ENCODE measurements at regions not wholly inside any gene's neighbourhood (a gene's known extent, or its start where the extent isn't known, plus 50 kb on each side); places are given as distances from the start of the nearest gene placed in this dataset.

- Histone ChIP-seq H3K27me3 (replicated peaks in 1 of 2; ENCODE audit: control insufficient read depth in 2 of 2, extremely low read depth in 1 of 2, insufficient read depth in 2 of 2, low read length in 1 of 2) (no peaks in the 10 kb centered on the region), H3K27ac (ENCODE audit: low read length) (no peak overlapping the region), H3K4me1 (ENCODE audit: control insufficient read depth in 1 of 2, extremely low read depth in 1 of 2, insufficient read depth in 2 of 2, low read length in 2 of 2) (no peaks in the 10 kb centered on the region), H3K9me3 (no peaks in the 10 kb centered on the region), H3K36me3 (ENCODE audit: control insufficient read depth in 2 of 2, extremely low read depth in 1 of 2, insufficient read depth in 1 of 2, low read length in 1 of 2) (no peaks in the 10 kb centered on the region), H3K4me3 (ENCODE audit: control insufficient read depth in 1 of 2, extremely low read depth in 1 of 2, low read length in 1 of 2) (no peak overlapping the region)
- H3K9me3 Mint-ChIP-seq, result no peaks in the 10 kb centered on the region
- no peak overlapping the region for H3K27ac Mint-ChIP-seq
- no peak overlapping the region for H3K4me3 Mint-ChIP-seq
- CTCF ChIA-PET, result interaction anchor here in 1 of 2 donors (0.7 kb wide), 1 partner anchor 17 kb away, joined by 4 read pairs; no protein-coding TSS in a partner anchor
- no peak for ATAC-seq (replicated peaks in 1 of 4)
- H3K27me3 Mint-ChIP-seq, result no peaks in the 10 kb centered on the region
- POLR2A ChIA-PET, result no interaction called here
- DNase-seq, result no peak
- peaks cover 0 to 2% (median 1%) of the 10 kb centered on the region in 3 donors for H3K4me1 Mint-ChIP-seq
- no peaks in the 10 kb centered on the region for H3K36me3 Mint-ChIP-seq
- no CpG with 5 or more reads among the region's 2 CpGs for WGBS (ENCODE audit: insufficient coverage)
These were observed 779.3 kb upstream of the ACO1 start for GRCh38 chr9:31605164-31605563.

GRCh38 chr9:31606678-31607077 lies 777.8 kb upstream of the ACO1 start:
- POLR2A ChIA-PET, result no interaction called here
- Mint-ChIP-seq H3K27me3 (no peaks in the 10 kb centered on the region), H3K4me3 (no peak overlapping the region), H3K27ac (no peak overlapping the region), H3K36me3 (no peaks in the 10 kb centered on the region), H3K9me3 (no peaks in the 10 kb centered on the region), H3K4me1 (no peaks in the 10 kb centered on the region)
- Histone ChIP-seq H3K27ac (ENCODE audit: low read length) (no peak overlapping the region), H3K36me3 (ENCODE audit: control insufficient read depth in 2 of 2, extremely low read depth in 1 of 2, insufficient read depth in 1 of 2, low read length in 1 of 2) (no peaks in the 10 kb centered on the region), H3K27me3 (replicated peaks in 1 of 2; ENCODE audit: control insufficient read depth in 2 of 2, extremely low read depth in 1 of 2, insufficient read depth in 2 of 2, low read length in 1 of 2) (no peaks in the 10 kb centered on the region), H3K9me3 (no peaks in the 10 kb centered on the region), H3K4me3 (ENCODE audit: control insufficient read depth in 1 of 2, extremely low read depth in 1 of 2, low read length in 1 of 2) (no peak overlapping the region), H3K4me1 (ENCODE audit: control insufficient read depth in 1 of 2, extremely low read depth in 1 of 2, insufficient read depth in 2 of 2, low read length in 2 of 2) (no peaks in the 10 kb centered on the region)
- CTCF ChIA-PET, result no interaction called here
- DNase-seq (no peak), ATAC-seq (replicated peaks in 1 of 4) (no peak)
- 83% methylated on average over 1 of the region's 1 CpG for WGBS (ENCODE audit: insufficient coverage)

GRCh38 chr9:31608416-31608815 lies 776.0 kb upstream of the ACO1 start:
- Histone ChIP-seq H3K27me3 (replicated peaks in 1 of 2; ENCODE audit: control insufficient read depth in 2 of 2, extremely low read depth in 1 of 2, insufficient read depth in 2 of 2, low read length in 1 of 2) (no peaks in the 10 kb centered on the region), H3K27ac (ENCODE audit: low read length) (no peak overlapping the region), H3K4me3 (ENCODE audit: control insufficient read depth in 1 of 2, extremely low read depth in 1 of 2, low read length in 1 of 2) (no peak overlapping the region), H3K4me1 (ENCODE audit: control insufficient read depth in 1 of 2, extremely low read depth in 1 of 2, insufficient read depth in 2 of 2, low read length in 2 of 2) (no peaks in the 10 kb centered on the region), H3K9me3 (no peaks in the 10 kb centered on the region), H3K36me3 (ENCODE audit: control insufficient read depth in 2 of 2, extremely low read depth in 1 of 2, insufficient read depth in 1 of 2, low read length in 1 of 2) (no peaks in the 10 kb centered on the region)
- CTCF ChIA-PET, result interaction anchor here in 1 of 2 donors (0.6 kb wide), 1 partner anchor 12 kb away, joined by 3 read pairs; no protein-coding TSS in a partner anchor
- Mint-ChIP-seq H3K4me3 (no peak overlapping the region), H3K27ac (no peak overlapping the region), H3K27me3 (no peaks in the 10 kb centered on the region), H3K4me1 (no peaks in the 10 kb centered on the region), H3K9me3 (no peaks in the 10 kb centered on the region), H3K36me3 (no peaks in the 10 kb centered on the region)
- no peak for DNase-seq
- ATAC-seq (replicated peaks in 1 of 4), result no peak
- POLR2A ChIA-PET, result no interaction called here

GRCh38 chr9:31608881-31609280 lies 775.6 kb upstream of the ACO1 start:
- Mint-ChIP-seq H3K4me3 (no peak overlapping the region), H3K27ac (no peak overlapping the region), H3K9me3 (no peaks in the 10 kb centered on the region), H3K27me3 (no peaks in the 10 kb centered on the region), H3K36me3 (no peaks in the 10 kb centered on the region), H3K4me1 (no peaks in the 10 kb centered on the region)
- no peak overlapping the region for H3K4me3 ChIP-seq (ENCODE audit: control insufficient read depth in 1 of 2, extremely low read depth in 1 of 2, low read length in 1 of 2)
- no peak overlapping the region for H3K27ac ChIP-seq (ENCODE audit: low read length)
- no peaks in the 10 kb centered on the region for H3K27me3 ChIP-seq (replicated peaks in 1 of 2; ENCODE audit: control insufficient read depth in 2 of 2, extremely low read depth in 1 of 2, insufficient read depth in 2 of 2, low read length in 1 of 2)
- no peak for ATAC-seq (replicated peaks in 1 of 4)
- H3K9me3 ChIP-seq, result no peaks in the 10 kb centered on the region
- no peaks in the 10 kb centered on the region for H3K36me3 ChIP-seq (ENCODE audit: control insufficient read depth in 2 of 2, extremely low read depth in 1 of 2, insufficient read depth in 1 of 2, low read length in 1 of 2)
- CTCF ChIA-PET, result no interaction called here
- POLR2A ChIA-PET, result no interaction called here
- no CpG with 5 or more reads among the region's 1 CpG for WGBS (ENCODE audit: insufficient coverage)
- DNase-seq, result no peak
- no peaks in the 10 kb centered on the region for H3K4me1 ChIP-seq (ENCODE audit: control insufficient read depth in 1 of 2, extremely low read depth in 1 of 2, insufficient read depth in 2 of 2, low read length in 2 of 2)

GRCh38 chr9:31612336-31613030 lies 772.0 kb upstream of the ACO1 start:
- Histone ChIP-seq H3K27me3 (replicated peaks in 1 of 2; ENCODE audit: control insufficient read depth in 2 of 2, extremely low read depth in 1 of 2, insufficient read depth in 2 of 2, low read length in 1 of 2) (no peaks in the 10 kb centered on the region), H3K36me3 (ENCODE audit: control insufficient read depth in 2 of 2, extremely low read depth in 1 of 2, insufficient read depth in 1 of 2, low read length in 1 of 2) (no peaks in the 10 kb centered on the region), H3K27ac (ENCODE audit: low read length) (no peak overlapping the region), H3K9me3 (no peaks in the 10 kb centered on the region), H3K4me3 (ENCODE audit: control insufficient read depth in 1 of 2, extremely low read depth in 1 of 2, low read length in 1 of 2) (no peak overlapping the region), H3K4me1 (ENCODE audit: control insufficient read depth in 1 of 2, extremely low read depth in 1 of 2, insufficient read depth in 2 of 2, low read length in 2 of 2) (no peaks in the 10 kb centered on the region)
- POLR2A ChIA-PET, result no interaction called here
- Mint-ChIP-seq H3K9me3 (no peaks in the 10 kb centered on the region), H3K27me3 (no peaks in the 10 kb centered on the region), H3K4me3 (no peak overlapping the region), H3K27ac (no peak overlapping the region), H3K4me1 (no peaks in the 10 kb centered on the region), H3K36me3 (no peaks in the 10 kb centered on the region)
- DNase-seq, result no peak
- CTCF ChIA-PET, result no interaction called here
- ATAC-seq (replicated peaks in 1 of 4), result no peak
- WGBS (ENCODE audit: insufficient coverage), result no CpG with 5 or more reads among the region's 3 CpGs

GRCh38 chr9:31615966-31616365 lies 768.5 kb upstream of the ACO1 start:
- H3K4me3 ChIP-seq (ENCODE audit: control insufficient read depth in 1 of 2, extremely low read depth in 1 of 2, low read length in 1 of 2), result no peak overlapping the region
- POLR2A ChIA-PET, result interaction anchor here in 1 of 2 donors (0.6 kb wide), 1 partner anchor 45 kb away, joined by 8 read pairs; no protein-coding TSS in a partner anchor
- no peaks in the 10 kb centered on the region for H3K36me3 ChIP-seq (ENCODE audit: control insufficient read depth in 2 of 2, extremely low read depth in 1 of 2, insufficient read depth in 1 of 2, low read length in 1 of 2)
- no peak overlapping the region for H3K27ac Mint-ChIP-seq
- no peaks in the 10 kb centered on the region for H3K9me3 Mint-ChIP-seq
- CTCF ChIA-PET, result no interaction called here
- peaks cover 0 to 4% (median 0%) of the 10 kb centered on the region in 3 donors for H3K4me1 Mint-ChIP-seq
- H3K27me3 Mint-ChIP-seq, result no peaks in the 10 kb centered on the region
- 85% methylated on average over 1 of the region's 4 CpGs for WGBS (ENCODE audit: insufficient coverage)
- ATAC-seq (replicated peaks in 1 of 4) (no peak), DNase-seq (no peak)
- no peaks in the 10 kb centered on the region for H3K36me3 Mint-ChIP-seq
- no peaks in the 10 kb centered on the region for H3K9me3 ChIP-seq
- no peak overlapping the region for H3K27ac ChIP-seq (ENCODE audit: low read length)
- no peaks in the 10 kb centered on the region for H3K27me3 ChIP-seq (replicated peaks in 1 of 2; ENCODE audit: control insufficient read depth in 2 of 2, extremely low read depth in 1 of 2, insufficient read depth in 2 of 2, low read length in 1 of 2)
- no peak overlapping the region for H3K4me3 Mint-ChIP-seq
- no peaks in the 10 kb centered on the region for H3K4me1 ChIP-seq (ENCODE audit: control insufficient read depth in 1 of 2, extremely low read depth in 1 of 2, insufficient read depth in 2 of 2, low read length in 2 of 2)

GRCh38 chr9:31623511-31623910 lies 760.9 kb upstream of the ACO1 start:
- WGBS (ENCODE audit: insufficient coverage), result no CpG with 5 or more reads among the region's 2 CpGs
- no peak overlapping the region for H3K4me3 Mint-ChIP-seq
- H3K36me3 Mint-ChIP-seq, result no peaks in the 10 kb centered on the region
- Histone ChIP-seq H3K4me1 (ENCODE audit: control insufficient read depth in 1 of 2, extremely low read depth in 1 of 2, insufficient read depth in 2 of 2, low read length in 2 of 2) (no peaks in the 10 kb centered on the region), H3K4me3 (ENCODE audit: control insufficient read depth in 1 of 2, extremely low read depth in 1 of 2, low read length in 1 of 2) (no peak overlapping the region), H3K36me3 (ENCODE audit: control insufficient read depth in 2 of 2, extremely low read depth in 1 of 2, insufficient read depth in 1 of 2, low read length in 1 of 2) (no peaks in the 10 kb centered on the region), H3K27me3 (replicated peaks in 1 of 2; ENCODE audit: control insufficient read depth in 2 of 2, extremely low read depth in 1 of 2, insufficient read depth in 2 of 2, low read length in 1 of 2) (no peaks in the 10 kb centered on the region), H3K9me3 (peaks cover 2% of the 10 kb centered on the region), H3K27ac (ENCODE audit: low read length) (no peak overlapping the region)
- POLR2A ChIA-PET, result no interaction called here
- H3K9me3 Mint-ChIP-seq, result peaks cover 0 to 8% (median 0%) of the 10 kb centered on the region in 3 donors
- no peaks in the 10 kb centered on the region for H3K27me3 Mint-ChIP-seq
- ATAC-seq (replicated peaks in 1 of 4), result no peak
- peaks cover 0 to 4% (median 0%) of the 10 kb centered on the region in 3 donors for H3K4me1 Mint-ChIP-seq
- H3K27ac Mint-ChIP-seq, result no peak overlapping the region
- no peak for DNase-seq
- CTCF ChIA-PET, result no interaction called here

Data from T-cell (primary cell).